ENCODE measurements at regions not wholly inside any gene's neighbourhood (a gene's known extent, or its start where the extent isn't known, plus 50 kb on each side); places are given as distances from the start of the nearest gene placed in this dataset.

DNA sequence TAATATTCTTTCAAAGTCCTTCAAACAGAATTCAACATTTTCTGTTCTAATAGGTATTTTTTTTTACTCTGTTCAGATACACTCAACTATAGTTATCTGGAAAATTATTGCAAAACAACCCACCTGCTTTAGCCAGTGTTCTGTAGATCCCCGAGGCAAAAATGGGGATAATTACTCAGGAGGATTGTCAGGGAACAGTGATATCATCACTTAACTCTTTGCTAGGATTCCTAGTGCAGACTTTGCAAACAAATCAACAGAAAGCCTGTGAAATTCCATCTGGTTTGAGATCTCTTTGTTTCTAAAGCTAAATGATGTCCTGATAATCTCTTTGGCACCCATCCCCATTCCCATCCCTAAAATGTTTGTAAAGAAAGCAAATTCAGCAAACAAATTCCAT lies 413.6 kb upstream of the MEIS1 start:
- H3K4me3 ChIP-seq = no peak overlapping the region
- 0% methylated on average over 1 of the region's 1 CpG for WGBS
- no peak overlapping the region for H3K27ac ChIP-seq
- no peaks in the 10 kb centered on the region for H3K27me3 ChIP-seq
- DNase-seq (ENCODE audit: low spot score in 2 of 2) = no peak
- TF ChIP-seq, protein P1, sequence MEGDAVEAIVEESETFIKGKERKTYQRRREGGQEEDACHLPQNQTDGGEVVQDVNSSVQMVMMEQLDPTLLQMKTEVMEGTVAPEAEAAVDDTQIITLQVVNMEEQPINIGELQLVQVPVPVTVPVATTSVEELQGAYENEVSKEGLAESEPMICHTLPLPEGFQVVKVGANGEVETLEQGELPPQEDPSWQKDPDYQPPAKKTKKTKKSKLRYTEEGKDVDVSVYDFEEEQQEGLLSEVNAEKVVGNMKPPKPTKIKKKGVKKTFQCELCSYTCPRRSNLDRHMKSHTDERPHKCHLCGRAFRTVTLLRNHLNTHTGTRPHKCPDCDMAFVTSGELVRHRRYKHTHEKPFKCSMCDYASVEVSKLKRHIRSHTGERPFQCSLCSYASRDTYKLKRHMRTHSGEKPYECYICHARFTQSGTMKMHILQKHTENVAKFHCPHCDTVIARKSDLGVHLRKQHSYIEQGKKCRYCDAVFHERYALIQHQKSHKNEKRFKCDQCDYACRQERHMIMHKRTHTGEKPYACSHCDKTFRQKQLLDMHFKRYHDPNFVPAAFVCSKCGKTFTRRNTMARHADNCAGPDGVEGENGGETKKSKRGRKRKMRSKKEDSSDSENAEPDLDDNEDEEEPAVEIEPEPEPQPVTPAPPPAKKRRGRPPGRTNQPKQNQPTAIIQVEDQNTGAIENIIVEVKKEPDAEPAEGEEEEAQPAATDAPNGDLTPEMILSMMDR (IDR thresholded peaks at IDR 0.05) = no peak
- TF ChIP-seq POLR2A (IDR thresholded peaks at IDR 0.05) = no peak
- no peak for TF ChIP-seq EP300 (IDR thresholded peaks at IDR 0.05)
- TF ChIP-seq POLR2AphosphoS5 (IDR thresholded peaks at IDR 0.05) = no peak
- no peaks in the 10 kb centered on the region for H3K9me3 ChIP-seq
- H3K36me3 ChIP-seq = no peaks in the 10 kb centered on the region
- H3K4me1 ChIP-seq = peaks cover 11% of the 10 kb centered on the region

DNA sequence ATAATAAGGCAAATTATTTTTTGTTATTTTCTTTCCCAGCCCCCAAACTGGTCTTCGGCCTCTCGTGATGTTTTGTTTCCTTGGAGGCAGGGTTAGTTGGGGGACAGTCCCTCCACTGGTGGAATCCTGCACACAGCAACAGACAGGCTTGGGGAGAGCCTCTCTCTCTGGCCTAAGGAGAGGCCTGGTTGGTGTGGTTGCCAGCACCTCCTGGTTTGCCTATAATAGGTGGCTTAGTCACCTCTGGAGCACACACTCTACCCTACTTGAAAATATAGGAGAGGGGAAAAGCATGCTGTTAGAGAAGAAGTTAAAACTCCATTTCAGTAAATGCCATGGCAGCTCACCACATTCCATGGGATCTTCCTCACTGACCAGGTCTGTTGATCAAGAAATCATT lies 417.2 kb upstream of the MEIS1 start:
- Histone ChIP-seq H3K4me1 (peaks cover 11% of the 10 kb centered on the region), H3K4me3 (no peak overlapping the region), H3K9me3 (no peaks in the 10 kb centered on the region), H3K27ac (no peak overlapping the region), H3K27me3 (no peaks in the 10 kb centered on the region), H3K36me3 (no peaks in the 10 kb centered on the region)
- no peak for DNase-seq (ENCODE audit: low spot score in 2 of 2)
- TF ChIP-seq, protein P1 (IDR thresholded peaks at IDR 0.05) = no peak
- TF ChIP-seq EP300 (IDR thresholded peaks at IDR 0.05) (no peak), POLR2A (IDR thresholded peaks at IDR 0.05) (no peak), POLR2AphosphoS5 (IDR thresholded peaks at IDR 0.05) (no peak)
- WGBS = 88% methylated on average over 2 of the region's 2 CpGs

DNA sequence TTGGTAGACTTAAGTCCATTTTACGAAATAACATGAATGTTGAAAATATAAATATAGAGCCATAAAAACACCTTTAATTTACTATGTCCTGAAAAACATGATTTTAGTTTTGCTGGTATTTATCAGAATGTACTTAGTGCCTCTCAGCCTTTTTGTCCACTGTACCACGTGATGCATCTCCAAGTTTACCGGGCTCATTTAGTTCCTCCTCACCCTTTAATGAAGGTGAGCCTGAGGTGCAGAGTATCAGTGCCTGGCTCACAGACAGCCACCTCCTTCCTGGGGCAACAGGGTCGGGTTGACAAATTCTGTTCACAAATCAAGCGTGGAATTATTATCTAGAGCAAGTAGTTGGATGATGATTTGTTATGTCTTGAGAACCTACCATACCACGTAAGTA lies 420.5 kb upstream of the MEIS1 start:
- Histone ChIP-seq H3K9me3 (no peaks in the 10 kb centered on the region), H3K27ac (no peak overlapping the region), H3K4me3 (no peak overlapping the region), H3K4me1 (no peaks in the 10 kb centered on the region), H3K36me3 (no peaks in the 10 kb centered on the region), H3K27me3 (no peaks in the 10 kb centered on the region)
- DNase-seq (ENCODE audit: low spot score in 2 of 2) = no peak
- TF ChIP-seq POLR2AphosphoS5 (IDR thresholded peaks at IDR 0.05) = no peak
- TF ChIP-seq EP300 (IDR thresholded peaks at IDR 0.05) = no peak
- TF ChIP-seq POLR2A (IDR thresholded peaks at IDR 0.05) = no peak
- WGBS = 94% methylated on average over 6 of the region's 6 CpGs

DNA sequence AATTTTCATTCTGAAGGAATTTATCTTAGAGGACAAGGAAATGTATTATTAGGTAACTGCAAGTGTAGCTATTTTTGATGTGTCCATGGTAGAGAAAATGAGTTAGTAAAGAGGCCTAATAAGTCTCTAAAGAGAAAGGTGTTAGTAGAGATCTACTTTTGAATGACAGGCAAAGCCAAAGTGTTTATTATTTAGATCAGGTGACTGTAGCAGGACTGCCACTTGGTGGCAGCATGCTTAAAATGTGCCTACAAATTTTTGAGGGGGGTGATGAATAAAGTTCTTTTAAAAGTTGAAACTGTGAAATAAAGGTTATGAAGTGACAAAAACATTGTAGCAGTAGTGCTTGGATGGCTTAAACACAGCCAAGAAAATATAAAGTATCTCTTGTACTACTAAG lies 421.5 kb upstream of the MEIS1 start:
- Histone ChIP-seq H3K4me3 (no peak overlapping the region), H3K4me1 (no peaks in the 10 kb centered on the region), H3K27ac (no peak overlapping the region), H3K27me3 (no peaks in the 10 kb centered on the region), H3K9me3 (no peaks in the 10 kb centered on the region), H3K36me3 (no peaks in the 10 kb centered on the region)
- TF ChIP-seq EP300 (IDR thresholded peaks at IDR 0.05) (no peak), POLR2A (IDR thresholded peaks at IDR 0.05) (no peak), POLR2AphosphoS5 (IDR thresholded peaks at IDR 0.05) (no peak)
- DNase-seq (ENCODE audit: low spot score in 2 of 2) = no peak

DNA sequence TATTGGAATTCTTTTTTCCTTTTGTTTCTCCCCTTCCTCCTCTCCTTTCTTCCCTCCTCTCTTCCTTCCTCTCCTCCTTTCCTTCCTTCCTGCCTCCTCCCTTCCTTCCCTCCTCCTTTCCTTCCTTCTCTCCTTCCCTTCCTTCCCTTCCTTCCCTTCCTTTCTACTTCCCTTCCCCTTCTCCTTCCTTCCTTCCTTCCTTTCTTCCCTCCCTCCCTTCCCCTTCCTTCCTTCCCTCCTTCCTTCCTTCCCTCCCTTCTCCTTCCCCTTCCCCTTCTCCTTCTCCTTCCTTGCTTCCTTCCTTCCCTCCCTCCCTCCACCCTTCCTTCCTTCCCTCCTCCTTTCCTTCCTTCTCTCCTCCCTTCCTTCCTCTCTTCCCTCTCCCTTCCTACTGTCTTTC lies 431.0 kb upstream of the MEIS1 start:
- TF ChIP-seq, protein P1 (IDR thresholded peaks at IDR 0.05) = no peak
- no peak for TF ChIP-seq EP300 (IDR thresholded peaks at IDR 0.05)
- no peak for TF ChIP-seq POLR2AphosphoS5 (IDR thresholded peaks at IDR 0.05)
- no peak for TF ChIP-seq POLR2A (IDR thresholded peaks at IDR 0.05)

DNA sequence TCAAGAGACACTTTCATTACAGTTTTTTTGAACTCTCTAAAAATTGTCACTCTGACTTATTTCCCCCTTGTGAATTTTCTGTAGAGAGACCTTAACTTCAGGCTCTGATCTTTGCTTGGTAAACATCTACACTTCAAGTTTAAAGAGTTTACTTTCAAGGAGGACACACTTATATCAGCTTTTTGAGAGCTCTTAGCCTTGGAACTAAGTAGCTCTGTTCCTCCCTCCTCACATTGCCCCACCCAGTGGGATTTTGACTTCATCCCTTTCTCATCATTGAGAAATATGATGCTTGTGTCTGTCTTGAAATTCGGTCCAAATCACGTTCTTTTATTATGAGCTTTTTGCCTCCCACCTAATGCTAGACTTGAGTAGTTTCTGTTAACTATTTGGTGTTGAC lies 433.4 kb upstream of the MEIS1 start:
- H3K36me3 ChIP-seq = no peaks in the 10 kb centered on the region
- DNase-seq (ENCODE audit: low spot score in 2 of 2) = no peak
- WGBS = 66% methylated on average over 2 of the region's 2 CpGs
- no peaks in the 10 kb centered on the region for H3K9me3 ChIP-seq
- peak overlapping the region; percentile 61 for H3K27ac ChIP-seq
- no peaks in the 10 kb centered on the region for H3K27me3 ChIP-seq
- H3K4me3 ChIP-seq = no peak overlapping the region
- no peaks in the 10 kb centered on the region for H3K4me1 ChIP-seq
- TF ChIP-seq, protein P1 (IDR thresholded peaks at IDR 0.05) = no peak
- no peak for TF ChIP-seq POLR2A (IDR thresholded peaks at IDR 0.05)
- TF ChIP-seq POLR2AphosphoS5 (IDR thresholded peaks at IDR 0.05) = no peak
- no peak for TF ChIP-seq EP300 (IDR thresholded peaks at IDR 0.05)

More for the DNA sequence above, 431.0 kb upstream of the MEIS1 start:
- no peak overlapping the region for H3K4me3 ChIP-seq
- no peaks in the 10 kb centered on the region for H3K36me3 ChIP-seq
- no peaks in the 10 kb centered on the region for H3K9me3 ChIP-seq
- DNase-seq (ENCODE audit: low spot score in 2 of 2) = no peak
- no peaks in the 10 kb centered on the region for H3K27me3 ChIP-seq
- no peaks in the 10 kb centered on the region for H3K4me1 ChIP-seq
- H3K27ac ChIP-seq = no peak overlapping the region

Measured in suprapubic skin (tissue), 4 donors.